Endothelial cell (in vitro differentiated cells): ENCODE measurements at regions not wholly inside any gene's neighbourhood (a gene's known extent, or its start where the extent isn't known, plus 50 kb on each side); places are given as distances from the start of the nearest gene placed in this dataset.
"Not testable (repeated sequence)": the region's sequence is repeated elsewhere in the genome, so short reads cannot be mapped to it uniquely, and the experiment has no call there.

Source experiments
- DNase-seq: peaks from one replicate; pipeline ENCODE4 v3.0.0; 2021; ENCODE audit warnings: low spot score
- H3K27ac Mint-ChIP-seq: one replicate; pipeline ENCODE4 v1.8.0; 2021; ENCODE audit warnings: mixed read lengths, inconsistent platforms; ENCODE audit not compliant: unreplicated experiment
- H3K27me3 Mint-ChIP-seq: one replicate; pipeline ENCODE4 v1.8.0; 2021; ENCODE audit warnings: mild to moderate bottlenecking, moderate library complexity, mixed read lengths, inconsistent platforms; ENCODE audit not compliant: unreplicated experiment
- H3K36me3 Mint-ChIP-seq: one replicate; pipeline ENCODE4 v1.8.0; 2021; ENCODE audit warnings: mild to moderate bottlenecking, low read depth, mixed read lengths, inconsistent platforms; ENCODE audit not compliant: unreplicated experiment
- H3K4me1 Mint-ChIP-seq: one replicate; pipeline ENCODE4 v1.8.0; 2021; ENCODE audit warnings: mild to moderate bottlenecking, mixed read lengths, inconsistent platforms; ENCODE audit not compliant: unreplicated experiment
- H3K4me3 Mint-ChIP-seq: one replicate; pipeline ENCODE4 v1.8.0; 2021; ENCODE audit warnings: mild to moderate bottlenecking, mixed read lengths, inconsistent platforms; ENCODE audit not compliant: unreplicated experiment
- H3K9me3 Mint-ChIP-seq: one replicate; pipeline ENCODE4 v1.8.0; 2021; ENCODE audit warnings: mixed read lengths, inconsistent platforms; ENCODE audit not compliant: unreplicated experiment
- CTCF ChIP-seq: fragments of 200-600 bp; sonication (generic); IDR thresholded peaks from one replicate; pipeline ENCODE4 v1.5.0; 2021; ENCODE audit warnings: antibody characterized with exemption; ENCODE audit not compliant: unreplicated experiment

GRCh38 chr3:104031598-104031997 lies 1335.1 kb upstream of the ALCAM start:
- H3K4me1 Mint-ChIP-seq, result no peaks in the 10 kb centered on the region
- H3K4me3 Mint-ChIP-seq, result no peak overlapping the region
- TF ChIP-seq CTCF, result no peak
- no peak for DNase-seq
- H3K9me3 Mint-ChIP-seq, result no peaks in the 10 kb centered on the region
- H3K36me3 Mint-ChIP-seq, result no peaks in the 10 kb centered on the region
- peaks cover 2% of the 10 kb centered on the region for H3K27me3 Mint-ChIP-seq
- no peak overlapping the region for H3K27ac Mint-ChIP-seq

GRCh38 chr3:104032283-104032682 lies 1334.4 kb upstream of the ALCAM start:
- H3K4me3 Mint-ChIP-seq, result no peak overlapping the region
- H3K27ac Mint-ChIP-seq, result no peak overlapping the region
- H3K27me3 Mint-ChIP-seq, result peaks cover 2% of the 10 kb centered on the region
- H3K4me1 Mint-ChIP-seq, result no peaks in the 10 kb centered on the region
- H3K36me3 Mint-ChIP-seq, result no peaks in the 10 kb centered on the region
- no peaks in the 10 kb centered on the region for H3K9me3 Mint-ChIP-seq
- TF ChIP-seq CTCF, result no peak
- no peak for DNase-seq

- peaks cover 4% of the 10 kb centered on the region for H3K27me3 Mint-ChIP-seq
- no peaks in the 10 kb centered on the region for H3K9me3 Mint-ChIP-seq
- no peak for TF ChIP-seq CTCF
- H3K4me1 Mint-ChIP-seq, result no peaks in the 10 kb centered on the region
- H3K27ac Mint-ChIP-seq, result no peak overlapping the region
- H3K4me3 Mint-ChIP-seq, result no peak overlapping the region
- no peak for DNase-seq
- H3K36me3 Mint-ChIP-seq, result no peaks in the 10 kb centered on the region
These were observed 1325.8 kb upstream of the ALCAM start for GRCh38 chr3:104040896-104041295.

- H3K4me1 Mint-ChIP-seq, H3K36me3 Mint-ChIP-seq, DNase-seq, H3K27ac Mint-ChIP-seq, H3K9me3 Mint-ChIP-seq, H3K27me3 Mint-ChIP-seq, H3K4me3 Mint-ChIP-seq: not testable (repeated sequence)
These were observed 1323.6 kb upstream of the ALCAM start for GRCh38 chr3:104043001-104043543.

- Mint-ChIP-seq H3K36me3 (no peaks in the 10 kb centered on the region), H3K4me3 (no peak overlapping the region), H3K9me3 (no peaks in the 10 kb centered on the region), H3K27me3 (no peaks in the 10 kb centered on the region), H3K4me1 (no peaks in the 10 kb centered on the region), H3K27ac (no peak overlapping the region)
- TF ChIP-seq CTCF, result no peak
- no peak for DNase-seq
These were observed 1322.7 kb upstream of the ALCAM start for GRCh38 chr3:104044002-104044401.
